ENCODE measurements at regions not wholly inside any gene's neighbourhood (a gene's known extent, or its start where the extent isn't known, plus 50 kb on each side); places are given as distances from the start of the nearest gene placed in this dataset.

- Mint-ChIP-seq H3K27me3 (ENCODE audit: low read depth) (no peaks in the 10 kb centered on the region), H3K36me3 (ENCODE audit: low read depth) (no peaks in the 10 kb centered on the region), H3K27ac (ENCODE audit: unreplicated experiment) (no peak overlapping the region), H3K4me3 (ENCODE audit: unreplicated experiment) (no peak overlapping the region), H3K9me3 (ENCODE audit: low read depth) (no peaks in the 10 kb centered on the region), H3K4me1 (ENCODE audit: low read depth) (peaks cover 45% of the 10 kb centered on the region)
- DNase-seq (ENCODE audit: low spot score), result no peak
- TF ChIP-seq CTCF (IDR thresholded peaks at IDR 0.05), result no peak
Observed at GRCh38 chr12:23096321-23096720, 471.4 kb downstream of the ETNK1 start.

- no peaks in the 10 kb centered on the region for H3K9me3 Mint-ChIP-seq (ENCODE audit: low read depth)
- H3K4me3 Mint-ChIP-seq (ENCODE audit: unreplicated experiment), result no peak overlapping the region
- no peak overlapping the region for H3K27ac Mint-ChIP-seq (ENCODE audit: unreplicated experiment)
- H3K27me3 Mint-ChIP-seq (ENCODE audit: low read depth), result no peaks in the 10 kb centered on the region
- no peaks in the 10 kb centered on the region for H3K36me3 Mint-ChIP-seq (ENCODE audit: low read depth)
- TF ChIP-seq CTCF (IDR thresholded peaks at IDR 0.05), result no peak
- peaks cover 35% of the 10 kb centered on the region for H3K4me1 Mint-ChIP-seq (ENCODE audit: low read depth)
- no peak for DNase-seq (ENCODE audit: low spot score)
Observed at GRCh38 chr12:23098110-23098509, 473.1 kb downstream of the ETNK1 start.

GRCh38 chr12:23098517-23098916 is 473.5 kb downstream of the ETNK1 start:
- TF ChIP-seq CTCF (IDR thresholded peaks at IDR 0.05), result no peak
- Mint-ChIP-seq H3K27ac (ENCODE audit: unreplicated experiment) (no peak overlapping the region), H3K27me3 (ENCODE audit: low read depth) (no peaks in the 10 kb centered on the region), H3K4me3 (ENCODE audit: unreplicated experiment) (no peak overlapping the region), H3K36me3 (ENCODE audit: low read depth) (no peaks in the 10 kb centered on the region), H3K4me1 (ENCODE audit: low read depth) (peaks cover 31% of the 10 kb centered on the region), H3K9me3 (ENCODE audit: low read depth) (no peaks in the 10 kb centered on the region)
- DNase-seq (ENCODE audit: low spot score), result no peak

GRCh38 chr12:23099104-23099503 is 474.1 kb downstream of the ETNK1 start:
- TF ChIP-seq CTCF (IDR thresholded peaks at IDR 0.05), result no peak
- no peaks in the 10 kb centered on the region for H3K27me3 Mint-ChIP-seq (ENCODE audit: low read depth)
- H3K27ac Mint-ChIP-seq (ENCODE audit: unreplicated experiment), result no peak overlapping the region
- no peaks in the 10 kb centered on the region for H3K36me3 Mint-ChIP-seq (ENCODE audit: low read depth)
- peaks cover 27% of the 10 kb centered on the region for H3K4me1 Mint-ChIP-seq (ENCODE audit: low read depth)
- H3K9me3 Mint-ChIP-seq (ENCODE audit: low read depth), result no peaks in the 10 kb centered on the region
- no peak overlapping the region for H3K4me3 Mint-ChIP-seq (ENCODE audit: unreplicated experiment)
- no peak for DNase-seq (ENCODE audit: low spot score)

GRCh38 chr12:23099604-23100003 is 474.6 kb downstream of the ETNK1 start:
- peaks cover 24% of the 10 kb centered on the region for H3K4me1 Mint-ChIP-seq (ENCODE audit: low read depth)

More at GRCh38 chr12:23099604-23100003, 474.6 kb downstream of the ETNK1 start:
- no peak overlapping the region for H3K27ac Mint-ChIP-seq (ENCODE audit: unreplicated experiment)
- no peak for DNase-seq (ENCODE audit: low spot score)
- TF ChIP-seq CTCF (IDR thresholded peaks at IDR 0.05), result no peak
- H3K36me3 Mint-ChIP-seq (ENCODE audit: low read depth), result no peaks in the 10 kb centered on the region
- no peak overlapping the region for H3K4me3 Mint-ChIP-seq (ENCODE audit: unreplicated experiment)
- H3K27me3 Mint-ChIP-seq (ENCODE audit: low read depth), result no peaks in the 10 kb centered on the region
- H3K9me3 Mint-ChIP-seq (ENCODE audit: low read depth), result no peaks in the 10 kb centered on the region

Measured in chondrocyte (in vitro differentiated cells).